ENCODE measurements at regions not wholly inside any gene's neighbourhood (a gene's known extent, or its start where the extent isn't known, plus 50 kb on each side); places are given as distances from the start of the nearest gene placed in this dataset.

DNA sequence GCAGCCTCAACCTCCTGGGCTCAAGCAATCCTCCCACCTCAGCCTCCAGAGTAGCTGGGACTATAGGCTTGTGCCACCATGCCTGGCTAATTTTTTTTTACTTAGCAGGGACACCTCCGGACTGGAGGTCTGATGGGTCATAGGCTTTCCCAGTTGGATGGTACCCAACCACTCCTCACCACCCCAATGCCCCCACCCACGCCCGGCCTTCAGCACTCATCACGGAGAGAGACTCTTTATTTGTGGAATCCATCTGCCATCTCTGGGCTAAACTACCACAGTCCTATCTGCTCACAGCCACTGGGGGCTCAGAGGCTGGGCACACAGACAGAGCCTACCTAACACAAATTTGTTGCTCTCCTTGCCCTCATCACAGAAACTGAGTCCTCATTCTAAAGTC is 58.3 kb upstream of the STXBP1 start:
- DNase-seq, result no peak

DNA sequence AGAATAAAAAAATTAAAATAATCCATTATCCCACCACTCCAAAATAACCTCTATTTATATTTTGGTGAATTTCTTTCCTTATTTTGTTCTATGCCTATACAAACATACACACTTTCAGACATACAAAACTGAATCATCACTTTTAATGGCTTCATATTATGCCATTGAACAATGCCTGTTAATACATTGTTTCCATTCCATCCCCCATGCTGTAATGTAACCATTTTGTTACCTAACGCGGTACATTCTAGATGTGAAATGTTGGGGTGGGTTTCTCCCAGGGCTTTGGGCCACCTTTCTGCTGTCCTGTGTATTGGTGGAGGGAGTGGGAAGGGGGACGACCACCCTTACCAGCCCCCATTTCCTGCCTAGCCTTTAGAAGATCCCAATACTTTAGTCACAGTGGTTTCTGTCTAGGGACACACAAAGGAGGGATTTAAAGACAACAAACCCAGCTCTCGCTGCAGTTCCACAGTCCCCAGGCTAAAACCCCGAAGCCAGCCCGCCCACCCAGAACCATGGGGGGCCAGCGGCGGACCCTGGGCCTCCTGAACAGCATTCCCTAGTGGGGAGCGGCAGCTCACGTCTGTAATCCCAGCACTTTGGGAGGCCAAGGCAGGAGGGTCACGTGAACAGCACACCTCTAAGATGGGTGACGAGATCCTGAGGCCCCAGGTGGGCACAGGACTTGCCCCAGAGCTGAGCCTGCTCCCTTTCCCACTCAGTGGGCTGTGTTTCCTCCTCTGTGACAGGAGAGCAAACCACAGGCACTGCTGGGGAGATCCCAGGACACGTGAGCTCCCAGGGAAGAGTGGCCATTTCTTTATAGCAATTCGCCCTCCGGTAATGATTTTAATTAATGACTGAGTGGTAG is 56.9 kb upstream of the STXBP1 start:
- DNase-seq, result no peak

DNA sequence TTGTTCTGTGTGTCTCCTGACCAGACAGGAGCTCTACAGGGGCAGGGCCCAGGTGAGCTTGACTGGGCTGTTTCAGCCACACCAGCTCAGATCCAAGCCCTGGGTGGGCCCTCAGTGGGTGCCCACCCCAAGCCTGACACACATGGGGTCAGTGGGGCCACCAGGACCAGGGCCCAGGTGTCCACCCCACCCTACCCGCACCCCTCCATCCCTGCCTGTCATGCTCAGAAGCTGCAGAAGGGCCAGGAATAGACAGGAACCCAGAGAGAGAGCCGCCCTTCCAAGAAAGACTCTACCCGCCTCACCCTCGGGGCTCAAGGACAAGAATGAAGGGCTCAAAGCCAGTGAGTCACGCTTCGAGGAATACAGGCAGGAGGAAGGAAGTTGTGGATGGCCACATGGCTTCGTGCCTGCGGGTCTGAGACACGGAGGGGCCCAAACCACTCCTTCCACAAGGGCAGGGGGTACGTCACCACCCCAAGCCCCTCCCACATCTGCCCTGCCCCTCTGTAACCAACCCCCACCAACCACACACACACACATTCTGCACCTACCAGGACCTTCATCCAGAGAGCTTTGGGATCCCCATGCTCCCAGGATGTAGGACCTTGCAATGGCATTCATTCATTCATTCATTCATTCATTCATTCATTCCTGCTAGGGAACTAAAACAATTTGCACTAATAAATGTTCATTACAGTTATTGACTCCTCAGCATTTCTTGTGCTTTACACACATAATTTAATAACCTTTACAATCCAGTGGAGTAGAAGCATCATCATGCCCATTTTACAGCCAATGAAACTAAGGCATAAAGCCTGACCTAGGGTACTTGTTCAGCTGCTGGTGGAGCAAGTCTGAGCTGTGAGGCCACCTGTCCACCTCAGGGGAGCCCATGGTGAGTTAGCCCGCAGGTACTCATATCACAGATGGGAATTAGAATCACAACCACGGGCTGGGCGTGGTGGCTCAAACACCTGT is 55.9 kb upstream of the STXBP1 start:
- DNase-seq, result peak; percentile 46 to 62

DNA sequence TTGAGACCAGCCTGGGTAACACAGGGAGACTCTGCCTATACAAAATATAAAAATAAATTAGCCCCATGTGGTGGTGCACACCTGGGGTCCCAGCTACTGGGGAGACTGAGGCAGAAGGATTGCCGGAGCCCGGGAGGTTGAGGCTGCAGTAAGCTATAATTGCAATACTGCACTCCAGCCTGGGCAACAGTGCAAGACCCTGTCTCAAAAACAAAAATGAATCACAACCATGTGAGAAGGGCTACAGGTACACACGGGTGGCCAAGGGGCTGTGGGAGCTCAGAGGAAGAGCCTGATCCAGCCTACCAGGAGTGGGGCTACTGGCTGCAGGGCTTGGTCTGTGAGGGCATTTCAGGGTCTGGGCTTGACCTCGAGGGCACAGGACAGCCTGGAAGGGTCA is 55.2 kb upstream of the STXBP1 start:
- no peak for DNase-seq

DNA sequence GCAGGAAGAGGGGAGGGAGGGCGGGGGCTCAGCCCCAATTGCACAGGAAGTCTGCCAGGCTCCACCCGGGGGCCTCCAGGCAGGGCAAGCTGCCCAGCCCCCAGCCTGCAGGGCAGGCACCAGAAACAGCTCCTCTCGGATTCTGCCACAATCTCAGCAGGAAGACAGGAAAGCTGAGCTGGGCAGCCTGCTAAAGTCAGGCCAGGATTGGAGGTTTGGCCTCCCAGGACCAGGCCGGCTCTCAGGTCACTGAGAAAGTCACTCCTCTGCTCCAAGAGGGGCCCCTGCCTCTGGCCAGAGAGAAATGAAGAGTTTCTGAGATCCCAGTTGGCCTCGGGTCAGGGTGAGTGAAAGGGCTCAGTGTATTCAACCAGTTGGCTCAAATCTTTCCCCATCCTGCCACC is 54.6 kb upstream of the STXBP1 start:
- no peak for DNase-seq

DNA sequence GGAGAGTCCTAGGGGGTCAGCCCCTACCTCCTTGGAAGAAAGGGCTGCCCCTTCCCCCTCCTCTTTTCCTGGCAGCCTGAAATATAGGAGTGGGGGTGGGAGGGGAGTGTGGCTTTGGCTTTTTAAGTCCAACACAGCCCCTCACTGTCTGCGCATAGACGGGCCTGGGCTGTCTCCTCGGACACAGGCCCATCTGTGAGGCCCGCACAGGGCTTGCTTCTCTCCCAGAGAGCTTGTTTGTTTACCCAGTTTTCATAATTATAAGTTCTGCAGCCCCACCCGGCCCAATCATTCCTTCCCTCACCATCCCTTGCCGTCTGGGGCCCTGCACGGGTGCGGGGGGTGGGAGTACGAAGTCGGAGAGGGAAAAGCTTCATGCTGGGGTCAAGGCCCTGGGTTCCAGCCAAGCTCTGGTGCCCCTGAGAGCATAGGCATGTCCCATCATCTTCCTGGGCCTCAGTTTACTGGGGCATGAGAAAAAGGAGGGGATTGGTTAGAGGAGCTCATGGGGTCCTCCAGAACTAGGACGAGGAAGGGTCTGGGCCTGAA is 54.0 kb upstream of the STXBP1 start:
- no peak for DNase-seq

DNA sequence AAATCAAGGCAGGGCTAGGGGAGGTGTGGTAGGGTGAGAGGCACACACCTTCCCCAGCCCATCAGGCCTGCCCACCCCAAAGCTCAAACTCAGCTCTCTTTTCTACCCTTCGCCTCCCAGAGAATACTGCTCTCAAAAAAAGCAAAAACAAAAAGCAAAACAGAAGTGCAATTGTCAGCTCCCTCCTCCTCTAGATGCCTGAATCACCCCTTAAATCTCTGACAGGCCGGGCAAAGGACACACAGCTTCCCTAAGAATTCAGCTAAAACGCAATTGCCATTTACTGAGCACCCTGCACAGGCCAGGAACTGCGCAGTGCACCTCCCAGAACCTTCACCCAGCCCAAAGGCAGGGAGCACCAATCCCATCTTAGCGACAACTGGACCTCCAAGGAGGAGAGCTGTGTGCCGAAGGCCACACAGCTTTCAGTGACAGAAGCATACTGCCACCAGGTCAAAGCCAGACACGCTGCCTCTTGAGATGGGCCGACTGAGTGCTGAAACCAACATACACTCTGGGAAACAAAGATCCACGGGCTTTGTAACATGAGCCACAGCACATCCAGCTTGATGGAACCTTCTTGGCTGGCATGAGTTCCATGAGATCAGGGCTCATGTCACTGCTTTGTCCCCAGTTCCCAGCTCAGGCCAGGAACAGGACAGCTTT is 53.4 kb upstream of the STXBP1 start:
- DNase-seq, result no peak

DNA sequence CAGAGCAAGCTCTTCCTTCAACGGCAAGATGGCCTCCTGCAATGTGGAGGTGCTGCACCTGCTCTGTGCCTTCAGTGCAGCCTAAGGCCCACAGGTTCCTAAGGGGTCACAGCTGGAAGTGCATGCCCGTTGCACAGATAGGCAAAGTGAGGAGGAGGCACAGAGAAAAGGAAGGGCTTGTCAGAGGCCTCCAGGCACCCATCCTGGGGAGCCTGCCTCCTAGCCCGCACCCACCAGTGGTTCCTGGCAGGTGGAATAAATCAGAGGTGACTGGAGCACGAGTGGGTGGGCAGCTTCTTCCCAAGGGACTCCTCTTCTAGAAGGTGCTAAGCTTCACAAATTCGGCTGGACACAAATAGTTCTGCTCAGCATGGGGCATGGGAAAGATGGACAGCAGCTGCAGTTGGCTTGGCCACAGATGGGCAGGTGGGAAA is 52.8 kb upstream of the STXBP1 start:
- DNase-seq, result no peak

DNA sequence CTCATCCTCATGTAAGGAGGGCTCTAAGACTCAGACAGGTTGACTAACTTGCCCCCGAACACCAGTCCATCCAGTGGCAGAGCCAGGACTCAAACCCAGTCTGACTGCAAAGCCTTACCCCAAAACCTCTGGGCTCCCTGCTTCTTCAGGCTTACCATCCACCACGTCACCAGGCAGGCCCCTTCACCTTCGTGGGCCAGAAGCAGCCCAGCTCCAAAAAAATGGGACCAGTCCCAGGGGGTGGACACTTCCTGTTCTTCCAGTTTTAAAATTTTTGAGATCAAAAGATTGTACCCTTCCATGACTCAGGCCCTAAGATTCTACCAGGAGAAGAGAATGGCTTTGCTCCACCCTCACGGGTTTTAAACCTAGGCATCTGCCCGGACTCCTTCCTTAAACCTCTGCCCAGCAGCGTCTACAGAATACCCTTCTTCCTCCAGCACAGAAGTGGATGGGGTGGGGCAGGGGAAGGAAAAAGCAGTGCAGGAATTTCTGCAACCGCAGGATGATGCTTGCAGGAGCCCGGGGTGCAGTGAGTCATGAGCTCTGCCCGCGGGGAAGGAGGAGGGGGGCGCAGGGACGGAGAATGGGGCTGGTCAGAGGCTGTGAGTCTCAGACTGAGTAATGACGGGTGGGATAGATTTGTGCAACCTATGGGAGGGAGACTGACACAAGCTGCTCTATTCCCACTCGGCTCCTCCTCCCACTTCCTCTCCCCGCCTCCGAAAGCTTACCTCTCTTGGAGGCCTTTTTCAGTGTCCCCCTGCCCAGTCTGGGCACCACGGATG is 50.4 kb upstream of the STXBP1 start:
- DNase-seq, result peak in 1 of 2 donors; percentile 22
